GM19397 (cell line): ENCODE measurements at regions not wholly inside any gene's neighbourhood (a gene's known extent, or its start where the extent isn't known, plus 50 kb on each side); places are given as distances from the start of the nearest gene placed in this dataset.

ENCODE experiments used
- ATAC-seq: cut with Tn5 transposase; IDR thresholded peaks from one replicate; pipeline ENCODE4 v1.9.1; 2021; ENCODE audit warnings: mild to moderate bottlenecking, moderate library complexity; ENCODE audit not compliant: unreplicated experiment

DNA sequence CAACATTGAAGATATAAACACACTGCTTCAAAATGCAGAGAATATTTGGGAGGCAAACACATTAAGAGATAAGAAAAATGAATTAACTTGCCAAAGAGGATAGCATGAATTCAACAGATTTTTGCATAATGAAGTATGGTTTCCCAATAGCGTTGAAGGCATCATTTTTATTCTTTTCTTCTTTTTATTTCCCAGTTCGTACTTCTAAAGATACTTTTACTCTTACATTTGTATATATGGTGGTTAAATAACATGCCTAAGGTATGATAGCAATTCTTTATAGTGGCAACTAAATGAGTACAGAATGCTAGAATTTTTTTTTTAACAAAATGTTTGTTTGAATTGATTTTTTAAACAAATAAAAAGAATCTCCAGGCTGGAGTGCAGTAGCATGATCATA, 473.4 kb upstream of the MARCKS start:
- ATAC-seq: no peak

DNA sequence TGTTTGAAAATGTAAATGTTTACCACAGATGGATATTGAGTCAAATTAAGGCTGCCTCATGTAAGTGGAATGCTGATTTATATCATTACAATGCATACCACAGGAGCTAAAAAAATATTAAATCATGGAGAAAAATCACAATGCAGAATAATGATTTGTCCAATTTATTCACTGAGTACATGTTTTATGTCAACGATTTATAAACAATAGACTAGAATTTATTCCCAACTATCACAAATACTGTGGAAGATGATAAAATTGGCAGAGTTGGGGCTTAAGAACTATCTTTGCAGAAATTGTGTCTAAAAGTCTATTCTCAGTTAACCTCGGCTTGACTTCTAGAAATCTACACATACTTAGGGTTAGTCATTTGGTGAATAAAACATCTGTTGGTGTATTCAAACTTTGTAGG, 472.1 kb upstream of the MARCKS start:
- ATAC-seq: no peak

DNA sequence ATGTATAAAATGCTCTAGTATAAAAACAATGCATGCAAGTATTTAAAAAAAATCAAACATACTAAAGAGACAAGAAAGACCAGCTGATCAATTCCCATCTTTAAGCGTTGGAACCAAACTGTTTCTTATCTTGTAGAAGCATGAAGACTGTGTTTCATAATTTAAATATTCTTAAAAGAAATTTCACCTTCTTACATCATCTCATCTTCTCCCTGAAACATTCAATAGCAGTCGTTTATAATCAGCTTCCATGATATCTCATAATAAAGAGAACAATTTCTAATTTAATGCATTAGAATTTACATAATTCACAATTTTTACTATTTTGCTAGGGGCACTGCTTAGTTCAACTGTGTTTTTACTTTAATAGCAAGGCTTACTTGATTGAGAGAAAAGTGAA, 468.1 kb upstream of the MARCKS start:
- ATAC-seq: no peak

DNA sequence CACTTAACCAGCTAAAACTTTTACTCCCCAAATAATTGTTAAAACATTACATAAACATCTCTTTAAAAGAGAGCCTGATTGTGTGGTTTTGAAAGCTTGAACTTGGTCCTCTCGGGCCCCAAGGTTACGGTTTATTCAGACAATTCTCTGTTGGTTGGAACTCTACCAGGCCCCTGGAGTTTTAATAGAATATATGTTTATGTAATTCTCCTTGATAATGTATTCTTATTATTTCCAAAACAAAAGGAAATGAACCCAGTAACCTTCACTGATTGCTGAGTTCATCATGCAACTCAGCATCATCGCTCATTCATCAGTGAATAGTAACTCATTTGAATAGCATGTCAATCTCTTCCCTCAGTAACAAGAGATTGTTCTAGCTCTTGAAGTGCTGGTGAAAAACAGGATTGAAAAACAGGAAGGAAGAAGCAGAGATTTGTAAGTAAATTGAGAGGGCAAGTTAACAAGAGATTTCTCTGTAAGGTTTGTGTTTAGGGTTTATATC, 464.5 kb upstream of the MARCKS start:
- ATAC-seq: no peak

DNA sequence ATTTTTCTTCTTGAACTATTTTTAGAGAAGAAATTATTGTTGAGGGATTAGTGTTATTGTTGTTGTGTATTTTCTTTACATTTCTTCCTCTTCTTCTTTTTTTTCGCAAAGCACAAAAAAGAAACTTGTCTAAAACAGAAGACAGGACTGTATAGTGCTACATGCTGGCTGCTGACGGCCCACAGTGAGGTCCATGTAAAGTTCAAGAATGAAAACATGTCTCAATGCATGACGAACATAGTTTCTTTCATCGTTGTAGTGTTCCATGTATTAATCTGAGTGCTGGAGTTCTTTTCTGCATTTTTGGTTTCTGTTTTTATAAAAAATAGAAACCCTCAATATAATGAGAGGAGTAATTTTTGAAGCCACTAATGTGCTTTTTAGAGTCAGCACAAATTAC, 462.9 kb upstream of the MARCKS start:
- no peak for ATAC-seq

DNA sequence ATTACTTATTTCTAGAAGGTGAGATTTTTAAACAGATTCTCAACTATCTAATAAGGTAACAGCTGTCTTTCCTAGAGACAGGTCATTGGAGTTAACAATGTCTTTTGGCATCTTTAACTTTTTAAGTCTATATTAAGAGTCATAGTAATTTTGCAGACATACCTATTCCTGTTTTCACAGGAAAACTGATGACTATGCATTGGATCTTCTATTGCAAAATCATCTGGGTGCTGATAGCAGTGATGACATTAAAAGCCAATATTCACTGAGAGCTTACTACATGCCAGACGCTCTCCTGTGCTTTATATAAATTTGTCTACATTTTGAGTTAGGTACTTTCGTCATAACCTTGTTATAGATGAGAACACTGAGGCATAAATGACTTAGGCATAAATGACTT, 462.4 kb upstream of the MARCKS start:
- no peak for ATAC-seq

DNA sequence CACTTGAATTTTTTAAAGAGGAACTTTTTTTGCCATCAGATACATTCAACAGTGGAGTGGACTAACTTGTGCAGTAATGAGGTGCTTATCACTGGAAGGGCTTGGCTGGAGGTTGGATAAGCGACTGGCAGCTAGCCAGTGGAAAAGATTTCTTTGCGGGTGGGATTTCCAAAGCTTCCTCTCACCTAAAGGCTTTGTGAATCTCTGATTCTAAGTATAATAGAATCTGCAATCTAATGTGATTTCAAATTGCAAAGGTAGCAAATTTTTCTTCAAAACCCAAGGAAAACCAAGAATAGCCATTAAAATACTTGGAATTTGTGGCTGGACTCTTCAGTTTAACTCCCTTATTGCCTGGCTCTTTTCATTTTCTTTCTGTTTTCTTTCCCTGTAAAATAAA, 460.4 kb upstream of the MARCKS start:
- ATAC-seq: no peak

DNA sequence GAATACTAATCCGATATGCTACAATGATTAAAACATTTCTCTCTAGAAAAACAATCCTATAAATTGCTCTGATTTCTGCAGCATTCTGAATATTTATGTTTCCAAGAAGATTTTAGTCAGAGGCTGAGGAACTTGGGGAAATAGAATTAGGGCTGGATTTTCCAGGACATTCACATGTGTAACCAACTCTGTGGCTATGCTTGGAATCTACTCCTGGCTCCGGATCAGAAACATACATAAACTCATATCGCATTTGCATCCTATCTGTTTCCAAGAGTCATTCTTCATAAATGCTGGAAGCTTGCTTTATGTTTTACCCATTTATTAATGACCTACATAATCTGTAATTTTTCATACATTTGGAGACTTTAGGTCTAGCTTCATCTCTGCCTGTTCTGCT, 459.9 kb upstream of the MARCKS start:
- no peak for ATAC-seq

DNA sequence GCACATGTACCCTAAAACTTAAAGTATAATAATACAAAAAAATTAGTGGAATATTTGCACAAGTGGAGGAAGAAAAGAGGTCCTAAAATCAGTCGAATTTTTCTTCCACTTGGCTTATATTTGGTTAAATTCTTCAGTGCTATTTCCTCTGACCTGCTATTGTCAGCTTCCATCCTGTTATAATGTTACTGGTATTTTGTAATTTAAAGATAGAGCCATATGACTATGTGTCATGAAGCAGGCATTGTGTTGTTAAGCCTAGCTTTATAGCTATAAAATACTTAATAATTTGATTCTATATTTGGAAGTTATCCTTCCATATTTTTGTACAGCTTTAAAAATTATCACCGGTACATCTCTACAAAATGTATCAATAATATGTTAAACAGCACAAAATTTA, 455.9 kb upstream of the MARCKS start:
- no peak for ATAC-seq

DNA sequence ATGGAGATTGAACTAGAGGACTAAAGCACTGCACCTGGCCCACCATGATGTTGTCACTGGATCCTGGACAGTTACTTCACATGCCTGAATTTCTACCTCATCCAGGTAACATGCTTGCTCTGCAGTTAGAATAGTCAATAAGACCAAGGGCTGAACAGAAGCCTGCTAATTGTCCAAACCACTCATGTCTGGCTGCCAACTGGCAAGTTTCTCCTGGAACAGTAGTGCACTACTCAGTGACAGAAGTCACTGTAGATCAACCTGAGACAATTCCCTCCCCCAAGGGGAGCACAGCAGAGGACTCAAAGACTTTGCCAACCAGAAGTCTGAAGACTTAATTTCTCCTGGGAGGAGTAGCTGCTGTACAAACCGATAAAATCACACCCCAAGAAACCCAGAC, 454.6 kb upstream of the MARCKS start:
- no peak for ATAC-seq

DNA sequence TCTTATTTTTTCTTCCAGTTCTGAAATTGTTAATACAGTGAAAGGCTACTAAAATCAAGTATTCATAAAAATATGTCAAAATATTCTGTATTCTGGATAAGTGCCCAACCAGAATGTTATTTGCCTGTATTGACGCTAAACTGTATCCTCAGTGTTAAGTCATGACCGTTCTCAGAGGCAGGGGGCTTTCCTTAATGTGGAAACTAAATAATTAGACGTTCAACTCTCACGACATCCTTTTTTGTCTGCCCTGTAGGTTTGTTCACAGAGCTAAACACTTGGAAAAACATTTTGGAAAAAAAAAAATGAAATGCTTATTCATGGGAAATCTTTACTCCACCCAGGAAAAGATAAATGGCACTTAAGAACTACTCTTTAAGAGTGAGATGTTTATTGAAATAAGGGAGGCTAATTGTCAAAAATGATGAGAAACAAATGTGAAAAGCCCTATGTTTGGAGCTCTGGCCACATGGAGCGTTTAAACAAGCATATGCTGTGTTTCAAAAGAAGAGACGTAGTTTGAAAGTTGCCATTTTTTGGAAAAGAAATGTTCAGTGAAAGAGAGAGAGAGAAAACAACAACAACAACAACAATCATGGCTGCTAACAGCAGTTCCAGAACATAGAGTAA, 453.1 kb upstream of the MARCKS start:
- no peak for ATAC-seq

DNA sequence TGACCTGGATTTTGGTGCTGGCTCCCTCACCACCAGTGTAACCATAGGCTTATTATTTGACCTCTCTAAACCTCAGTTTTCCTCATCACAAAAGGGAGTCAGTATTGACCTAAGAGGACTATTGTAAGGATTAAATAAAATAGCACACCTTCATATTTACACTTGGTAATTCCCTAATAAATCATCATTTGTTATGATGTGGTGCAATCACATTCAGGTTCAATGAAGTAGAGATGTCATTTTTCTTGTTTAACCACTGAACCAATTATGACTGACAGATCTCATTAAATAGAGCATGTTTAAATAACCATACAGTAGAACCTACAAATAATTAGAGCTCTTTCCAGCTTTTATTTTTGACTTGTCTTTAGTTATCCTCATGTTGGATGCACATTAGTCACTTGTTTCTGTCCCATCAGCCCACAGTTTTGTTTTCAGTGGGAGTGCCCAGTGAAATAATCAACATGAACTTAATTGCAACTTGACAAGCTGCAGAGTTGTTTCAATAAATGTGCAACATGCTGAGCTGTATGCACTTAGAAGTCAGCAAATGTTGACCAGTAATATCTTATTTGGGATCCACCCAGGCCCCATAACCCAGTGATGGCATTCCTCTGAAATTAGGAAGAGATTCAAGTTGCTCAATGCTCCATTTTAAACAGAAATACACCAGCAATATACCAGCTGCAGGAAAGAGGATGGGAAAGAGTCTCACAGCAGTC, 451.7 kb upstream of the MARCKS start:
- ATAC-seq: no peak

DNA sequence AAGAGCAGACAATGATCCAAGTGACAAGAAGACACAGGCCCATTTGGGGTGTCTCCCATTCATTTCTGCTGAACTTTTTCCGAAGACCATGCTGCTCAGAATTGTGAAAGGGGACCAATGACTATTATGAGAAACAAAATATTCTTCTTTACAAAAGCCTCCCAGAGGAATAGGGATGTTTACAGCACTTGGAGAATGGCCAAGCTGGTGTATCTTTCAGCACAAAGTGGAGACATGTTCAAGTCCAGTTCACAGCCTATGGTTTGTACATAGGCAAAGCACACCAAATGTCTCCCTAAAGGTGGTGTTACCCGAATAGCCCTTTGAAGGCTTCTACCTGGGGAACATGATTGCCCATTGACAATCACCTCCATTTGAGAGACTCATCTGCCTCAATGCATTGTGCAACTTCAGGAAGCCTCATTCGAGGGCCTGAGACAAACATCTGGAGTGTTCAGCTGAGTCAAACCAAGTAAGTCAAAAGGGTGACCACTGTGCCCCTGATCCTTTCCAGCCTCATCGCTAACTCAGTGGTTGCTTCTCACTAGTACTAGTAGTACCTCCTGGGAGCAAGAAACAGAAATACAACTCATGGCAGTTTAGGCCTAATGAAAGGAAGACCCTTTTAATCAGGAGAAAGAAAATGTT, 451.0 kb upstream of the MARCKS start:
- ATAC-seq: no peak

DNA sequence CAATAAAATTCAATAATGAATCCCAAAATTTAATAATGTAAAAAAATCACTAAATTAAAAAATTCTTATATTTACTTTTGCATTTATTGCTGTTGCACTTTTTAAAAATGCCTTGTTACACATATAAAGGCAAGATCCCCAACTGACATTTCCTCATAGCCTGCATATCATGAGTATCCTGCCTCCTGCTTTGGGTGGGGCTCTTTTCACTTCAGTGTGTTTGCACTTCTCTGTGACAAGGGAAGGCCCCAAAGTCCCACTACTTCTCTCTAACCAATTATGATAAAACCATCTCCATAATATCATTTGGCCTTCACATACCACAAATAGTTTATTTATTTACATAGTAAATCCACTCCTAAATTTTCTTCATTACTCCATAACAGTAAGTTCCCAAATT, 446.1 kb upstream of the MARCKS start:
- no peak for ATAC-seq

DNA sequence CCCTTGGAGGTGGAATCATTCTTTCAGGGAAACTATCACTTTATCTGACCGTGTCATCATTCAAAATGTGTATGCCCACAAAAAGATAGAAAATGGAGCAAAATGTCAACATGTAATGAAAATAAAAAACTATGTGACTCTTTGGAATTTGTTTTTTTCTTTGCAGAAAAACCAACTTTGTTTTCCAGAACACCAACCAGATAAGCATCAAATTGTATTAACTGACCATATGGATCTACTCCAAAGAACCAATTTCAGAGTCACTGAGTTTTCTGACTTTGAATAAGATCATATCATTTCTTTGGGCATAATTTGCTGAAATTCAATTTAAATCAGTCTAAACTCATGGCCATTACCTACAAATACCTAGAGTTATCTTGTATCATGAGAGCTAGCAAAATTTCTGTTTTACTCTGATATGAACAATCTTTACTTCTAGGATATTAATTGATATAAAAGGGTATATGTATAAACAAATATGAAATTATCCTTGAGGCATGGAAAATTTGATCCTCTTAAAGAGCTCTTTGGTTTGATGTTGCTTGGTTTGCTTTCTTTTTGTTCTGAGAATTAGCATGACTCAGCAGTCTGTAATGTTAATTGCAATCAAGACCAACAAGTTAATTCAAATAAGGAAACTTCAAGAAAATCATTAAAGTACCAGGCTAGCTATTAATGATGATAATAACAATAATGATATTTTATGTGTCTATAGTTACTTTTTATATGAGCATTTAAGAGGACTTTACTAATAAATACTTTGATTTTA, 444.4 kb upstream of the MARCKS start:
- no peak for ATAC-seq

DNA sequence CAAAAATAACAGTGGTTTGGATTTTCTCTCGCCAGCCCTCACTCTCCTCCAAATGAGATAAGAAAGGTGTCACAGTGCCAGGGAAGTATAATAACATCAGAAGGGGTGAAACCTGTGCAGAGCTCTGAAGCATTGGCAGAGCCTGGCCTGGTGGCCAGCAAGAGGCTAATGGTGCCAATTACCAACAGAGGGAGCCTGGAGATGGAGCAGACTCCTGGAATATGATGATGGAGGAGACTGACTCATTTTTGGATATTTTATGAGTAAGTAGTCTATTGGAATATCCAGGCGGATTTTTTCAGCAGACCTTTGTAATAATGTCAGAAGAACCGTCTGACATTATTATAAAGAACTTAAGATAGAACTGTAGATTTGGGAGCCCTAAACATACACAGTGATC, 442.6 kb upstream of the MARCKS start:
- no peak for ATAC-seq

DNA sequence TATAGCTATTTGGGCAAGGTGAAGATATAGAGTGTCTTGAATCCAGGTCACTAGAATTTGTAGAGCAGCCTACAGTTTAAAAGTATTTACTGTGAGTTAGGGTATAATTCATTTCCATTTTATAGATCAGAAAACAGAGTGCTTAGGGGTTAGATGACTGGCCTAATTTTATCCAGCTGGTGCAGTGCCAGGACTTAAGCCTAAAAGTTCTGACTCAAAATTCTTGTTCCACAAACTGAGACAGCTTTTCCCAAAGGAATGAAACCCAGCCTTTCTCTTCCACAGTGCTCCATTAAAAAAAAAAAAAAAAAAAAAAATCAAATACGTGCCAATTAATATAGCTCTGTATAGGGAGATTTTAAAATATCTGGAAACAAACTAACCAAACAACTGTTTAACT, 441.0 kb upstream of the MARCKS start:
- ATAC-seq: no peak

DNA sequence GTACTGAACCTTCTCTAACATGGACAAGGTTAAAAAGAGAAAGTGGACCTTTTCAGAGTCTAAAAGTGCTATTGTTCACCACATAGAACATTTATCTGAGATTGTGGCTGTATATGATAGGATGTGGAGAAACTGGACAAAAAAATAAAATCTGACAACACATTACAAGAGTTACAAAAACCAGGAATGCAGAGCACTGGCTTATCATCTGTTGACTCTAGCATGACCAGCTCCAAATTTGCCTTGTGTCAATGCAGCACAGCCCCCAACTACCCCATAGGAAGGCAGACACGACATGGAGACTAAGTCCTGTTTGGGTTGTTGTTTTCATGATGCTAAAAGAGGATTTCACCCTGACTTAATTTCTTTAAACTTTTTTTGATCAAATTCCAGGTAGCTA, 436.9 kb upstream of the MARCKS start:
- no peak for ATAC-seq

DNA sequence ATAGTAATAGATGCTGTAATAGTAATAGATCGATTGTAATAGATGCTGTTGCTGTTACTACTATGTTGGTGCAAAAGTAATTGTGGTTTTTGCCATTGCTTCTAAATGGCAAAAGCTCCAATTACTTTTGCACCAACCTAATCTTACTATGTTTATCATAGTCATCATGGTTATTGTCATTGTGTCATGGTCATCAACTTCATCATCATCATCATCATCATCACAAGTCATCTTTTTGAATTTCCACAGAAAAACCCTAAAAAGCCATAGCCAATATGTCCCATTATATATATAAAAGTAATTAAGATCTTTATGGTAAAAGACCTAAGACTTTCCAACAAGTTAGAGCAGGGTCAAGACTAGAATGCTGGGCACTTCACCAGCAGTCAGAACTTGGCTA, 435.1 kb upstream of the MARCKS start:
- ATAC-seq: no peak

DNA sequence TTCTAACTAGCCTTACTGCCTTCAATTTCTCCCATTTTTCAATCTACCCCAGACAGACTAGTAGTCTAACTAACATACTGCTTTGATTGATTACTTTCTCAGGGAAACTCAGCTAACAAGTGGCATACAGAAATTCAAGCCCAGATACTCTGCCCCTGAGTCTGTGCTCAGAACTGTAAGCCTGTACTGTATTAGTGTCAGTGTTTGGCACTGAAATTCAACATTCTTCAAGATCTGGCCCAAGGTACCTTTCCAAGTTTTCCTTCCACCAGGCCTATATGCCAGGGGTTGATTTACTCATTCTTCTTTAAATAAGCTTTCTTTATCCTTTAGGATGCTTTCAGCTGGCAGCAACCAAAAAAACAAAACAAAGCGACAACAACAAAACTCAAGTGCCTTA, 433.2 kb upstream of the MARCKS start:
- no peak for ATAC-seq

DNA sequence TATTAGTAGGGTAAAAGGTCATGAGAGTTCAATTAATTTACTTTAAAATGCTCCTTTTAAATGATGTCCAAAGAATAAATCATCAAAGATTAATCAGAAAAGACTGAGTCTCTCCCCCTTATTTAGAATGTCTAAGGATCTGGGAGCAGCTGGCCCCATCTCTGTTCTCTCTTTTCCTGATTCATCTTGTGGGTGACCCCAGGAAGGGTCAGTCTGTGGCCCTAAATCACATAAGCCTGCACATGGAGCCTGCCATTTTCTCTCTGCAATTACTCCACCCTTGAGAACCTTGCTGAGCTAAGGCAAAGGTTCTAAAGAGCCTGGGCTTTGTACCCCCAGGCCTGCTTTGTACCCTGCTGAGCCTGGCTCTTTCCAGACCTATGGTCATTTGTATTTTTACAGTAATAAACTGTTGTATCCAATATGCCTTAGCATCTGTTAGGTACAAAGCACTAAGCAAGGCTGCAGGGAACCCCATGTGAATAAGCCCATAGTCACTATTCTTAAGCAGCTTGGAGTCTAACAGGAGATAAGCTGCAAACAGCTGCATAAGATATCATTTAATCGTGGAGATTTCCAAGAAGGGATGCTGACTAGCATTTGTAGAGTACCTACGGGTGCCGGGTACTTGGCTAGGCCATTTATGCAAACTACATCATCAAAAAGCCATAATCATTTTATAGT, 431.0 kb upstream of the MARCKS start:
- ATAC-seq: no peak
